Psoas muscle (tissue), 7 donors: ENCODE measurements at regions not wholly inside any gene's neighbourhood (a gene's known extent, or its start where the extent isn't known, plus 50 kb on each side); places are given as distances from the start of the nearest gene placed in this dataset.

Source experiments
- ATAC-seq, 4 donors: fragments of 200-7000 bp; cut with Tn5 transposase; one replicate each; pipeline ENCODE4 v1.9.1; 2020; ENCODE audit warnings: moderate library complexity in 3 of 4, mild to moderate bottlenecking in 2 of 4
- DNase-seq, 2 donors: peaks; one replicate each; pipeline ENCODE4 v3.0.0-alpha.2; 2020
- H3K27ac ChIP-seq: fragments of 200-600 bp; one replicate; pipeline ENCODE4 v1.8.0; 2022
- H3K27me3 ChIP-seq, 3 donors: fragments of 200-600 bp in 1 of 3; one replicate each; pipeline versions ENCODE4 v1.6.1 to v1.8.0; 2013 to 2022; ENCODE audit warnings: low read length in 2 of 3, mild to moderate bottlenecking in 2 of 3, moderate library complexity in 1 of 3; ENCODE audit not compliant: insufficient read depth in 3 of 3
- H3K36me3 ChIP-seq, 2 donors: fragments of 200-600 bp in 1 of 2; one replicate each; pipeline versions ENCODE4 v1.6.1 to v1.8.0; 2013 to 2022; ENCODE audit warnings: low read depth in 1 of 2, mild to moderate bottlenecking in 1 of 2, moderate library complexity in 1 of 2; ENCODE audit not compliant: insufficient read depth in 1 of 2
- H3K4me1 ChIP-seq: fragments of 200-600 bp; one replicate; pipeline ENCODE4 v1.8.0; 2022
- H3K4me3 ChIP-seq: fragments of 200-600 bp; one replicate; pipeline ENCODE4 v1.8.0; 2022; ENCODE audit warnings: mild to moderate bottlenecking
- H3K9me3 ChIP-seq: fragments of 200-600 bp; one replicate; pipeline ENCODE4 v1.8.0; 2022
- CTCF ChIP-seq: fragments of 200-600 bp; IDR thresholded peaks from one replicate; pipeline ENCODE4 v1.8.0; 2022; ENCODE audit warnings: antibody characterized with exemption
- WGBS, 3 donors: extraction: QIAGEN DNeasy Blood & Tissue Kit; methylation state at CpG; one replicate each; pipeline versions ENCODE4 v1.1.6 to v1.1.7; 2013; 5-methylcytosine and 5-hydroxymethylcytosine counted together
- intact Hi-C, 2 donors: fragments of 100-400 bp; cut with DNase I; formaldehyde crosslinking; loops; one replicate each; pipeline versions ENCODE4 v1.11.0 to v1.14.2; 2022
- donor health status: healthy with polysubstance abuse.
- donor health status: DM: no; HTN: no; CAD: no; lungs with moderate emphysema.
- donor health status: Bipolar disorder and iron deficiency.
- donor health status: healthy.
- donor health status: DM: yes; HTN: yes; CAD: no.
- donor health status: DM: no; HTN: no; CAD: no.
- donor health status: DM: yes; HTN: yes; CAD: no.

GRCh38 chr20:55053389-55053788, 578.0 kb downstream of the DOK5 start:
- intact Hi-C loops, result no loop called here
- ATAC-seq (no peak), DNase-seq (no peak)
- H3K27ac ChIP-seq, result no peak overlapping the region
- TF ChIP-seq CTCF, result no peak
- H3K27me3 ChIP-seq, result no peaks in the 10 kb centered on the region
- H3K9me3 ChIP-seq, result no peaks in the 10 kb centered on the region
- no peak overlapping the region for H3K4me3 ChIP-seq
- no peaks in the 10 kb centered on the region for H3K36me3 ChIP-seq
- no peaks in the 10 kb centered on the region for H3K4me1 ChIP-seq
- WGBS, 3 donors, result 46 to 50% (median 47%) methylated on average over 1 of the region's 1 CpG

- H3K27me3 ChIP-seq, result no peaks in the 10 kb centered on the region
- no peak for DNase-seq
- no peak overlapping the region for H3K27ac ChIP-seq
- no peak for TF ChIP-seq CTCF
- H3K4me3 ChIP-seq, result no peak overlapping the region
- intact Hi-C loops, result no loop called here
- no peaks in the 10 kb centered on the region for H3K9me3 ChIP-seq
- H3K4me1 ChIP-seq, result no peaks in the 10 kb centered on the region
- 29 to 54% (median 34%) methylated on average over 2 of the region's 2 CpGs for WGBS, 3 donors
- no peaks in the 10 kb centered on the region for H3K36me3 ChIP-seq
- ATAC-seq, result no peak
Observed at GRCh38 chr20:55052459-55052858, 577.1 kb downstream of the DOK5 start.

- no peak for TF ChIP-seq CTCF
- Histone ChIP-seq H3K4me1 (no peaks in the 10 kb centered on the region), H3K27ac (no peak overlapping the region), H3K4me3 (no peak overlapping the region), H3K9me3 (no peaks in the 10 kb centered on the region), H3K27me3 (peaks cover 0 to 2% (median 0%) of the 10 kb centered on the region in 3 donors), H3K36me3 (no peaks in the 10 kb centered on the region)
- ATAC-seq (no peak), DNase-seq (no peak)
- intact Hi-C loops, result no loop called here
Observed at GRCh38 chr20:55038684-55039083, 563.3 kb downstream of the DOK5 start.

- DNase-seq (no peak), ATAC-seq (no peak)
- Histone ChIP-seq H3K4me3 (no peak overlapping the region), H3K4me1 (no peaks in the 10 kb centered on the region), H3K27ac (no peak overlapping the region), H3K9me3 (no peaks in the 10 kb centered on the region), H3K36me3 (no peaks in the 10 kb centered on the region), H3K27me3 (no peaks in the 10 kb centered on the region)
- TF ChIP-seq CTCF, result no peak
- intact Hi-C loops, result no loop called here
Observed at GRCh38 chr20:55031971-55032370, 556.6 kb downstream of the DOK5 start.

- no peaks in the 10 kb centered on the region for H3K27me3 ChIP-seq
- no peaks in the 10 kb centered on the region for H3K4me1 ChIP-seq
- H3K9me3 ChIP-seq, result no peaks in the 10 kb centered on the region
- no peaks in the 10 kb centered on the region for H3K36me3 ChIP-seq
- intact Hi-C loops, result no loop called here
- no peak overlapping the region for H3K27ac ChIP-seq
- no peak for DNase-seq
- TF ChIP-seq CTCF, result no peak
- ATAC-seq, result no peak
- 77 to 80% (median 77%) methylated on average over 4 of the region's 4 CpGs for WGBS, 3 donors
- no peak overlapping the region for H3K4me3 ChIP-seq
Observed at GRCh38 chr20:55014766-55015165, 539.4 kb downstream of the DOK5 start.
